ENCODE measurements at regions not wholly inside any gene's neighbourhood (a gene's known extent, or its start where the extent isn't known, plus 50 kb on each side); places are given as distances from the start of the nearest gene placed in this dataset.
"Not testable (repeated sequence)": the region's sequence is repeated elsewhere in the genome, so short reads cannot be mapped to it uniquely, and the experiment has no call there.

DNA sequence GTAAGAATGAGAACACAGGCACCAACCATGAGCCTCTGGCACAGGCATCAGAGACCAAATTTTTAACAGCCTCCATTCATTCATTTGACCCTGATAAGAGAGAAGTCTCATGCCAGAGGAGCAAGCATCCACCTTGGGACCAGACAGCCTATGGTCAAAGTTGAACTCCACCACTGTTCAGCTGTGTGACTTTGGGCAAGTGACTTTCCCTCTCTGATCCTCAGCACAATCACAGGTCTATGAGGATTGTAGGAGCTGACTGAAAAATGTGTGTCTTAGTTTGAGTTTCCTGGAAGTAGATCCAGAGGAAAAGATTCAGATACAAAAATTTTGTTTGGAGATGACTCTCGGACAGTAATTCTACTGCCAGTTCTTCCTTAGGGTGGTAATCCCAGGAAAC is 645.1 kb upstream of the DEFB115 start:
- no peak for DNase-seq (ENCODE audit: low spot score)
- intact Hi-C loops (cut with DNase I) = no loop called here
- no peak for ATAC-seq

DNA sequence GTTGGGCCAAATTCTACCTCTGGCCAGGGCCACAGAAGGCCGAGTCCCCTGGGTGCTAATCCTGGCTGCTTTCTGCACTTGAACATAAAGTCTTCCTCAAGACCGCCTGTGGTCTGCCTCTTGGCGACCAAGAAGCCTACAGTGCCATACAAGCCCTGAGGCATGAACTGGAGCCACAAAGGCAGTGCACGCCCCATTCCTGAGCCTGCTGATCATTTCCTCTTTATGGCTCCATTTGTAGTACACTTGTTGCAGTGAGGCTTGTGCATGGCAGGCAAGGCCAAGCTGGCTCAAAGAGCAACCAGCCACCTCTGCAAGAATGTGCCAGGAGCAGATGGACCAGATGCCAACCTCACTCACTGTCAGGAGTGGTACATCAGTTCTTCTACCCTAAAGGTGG is 636.1 kb upstream of the DEFB115 start:
- DNase-seq (ENCODE audit: low spot score); ATAC-seq; intact Hi-C loops (cut with DNase I): not testable (repeated sequence)

GRCh38 chr20:30624310-30624709 is 633.2 kb upstream of the DEFB115 start:
- intact Hi-C loops (cut with DNase I); DNase-seq (ENCODE audit: low spot score); ATAC-seq: not testable (repeated sequence)

GRCh38 chr20:30629376-30629775 is 628.1 kb upstream of the DEFB115 start:
- DNase-seq (ENCODE audit: low spot score); ATAC-seq; intact Hi-C loops (cut with DNase I): not testable (repeated sequence)

DNA sequence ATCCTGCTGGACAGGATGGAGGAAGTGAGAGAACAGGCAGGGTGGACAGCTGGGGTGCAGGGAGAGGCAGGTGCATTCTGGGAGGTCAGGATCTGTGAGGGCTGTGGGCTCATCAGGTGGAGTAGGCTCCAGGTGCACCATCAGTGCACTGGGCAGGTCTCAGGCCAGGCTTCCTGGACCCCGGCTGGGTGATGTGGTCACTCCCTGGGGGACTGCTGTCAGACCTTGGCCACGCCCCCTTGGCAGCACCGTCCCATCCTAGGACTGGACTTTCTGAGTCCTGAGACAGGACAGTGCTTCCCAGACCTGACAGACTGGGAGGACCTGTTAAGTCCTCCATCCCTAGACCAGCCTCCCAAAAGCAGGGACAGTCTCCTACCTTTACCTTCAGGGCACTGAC is 626.7 kb upstream of the DEFB115 start:
- ATAC-seq (no peak), DNase-seq (ENCODE audit: low spot score) (no peak)
- intact Hi-C loops (cut with DNase I) = no loop called here

GRCh38 chr20:30631261-30631789 is 626.1 kb upstream of the DEFB115 start:
- DNase-seq (ENCODE audit: low spot score); intact Hi-C loops (cut with DNase I); ATAC-seq: not testable (repeated sequence)

DNA sequence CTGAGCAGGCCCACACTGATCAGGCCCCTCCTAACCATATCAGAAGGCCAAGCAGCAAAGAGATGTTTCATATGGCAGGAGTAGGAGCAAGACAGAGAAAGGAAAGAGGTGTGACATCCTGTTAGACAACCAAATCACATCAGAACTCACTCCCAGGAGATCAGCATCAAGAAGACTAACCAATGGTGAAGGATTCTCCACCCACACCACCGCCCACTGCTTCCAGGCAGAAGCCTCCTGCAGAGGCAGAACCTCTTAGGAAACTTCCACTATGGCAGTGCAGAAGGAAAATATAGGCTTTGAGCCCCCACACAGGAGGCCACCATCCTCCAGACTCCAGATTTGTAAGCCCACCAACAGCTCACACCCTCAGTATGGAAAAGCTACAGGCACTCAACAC is 624.7 kb upstream of the DEFB115 start:
- DNase-seq (ENCODE audit: low spot score); ATAC-seq; intact Hi-C loops (cut with DNase I): not testable (repeated sequence)

DNA sequence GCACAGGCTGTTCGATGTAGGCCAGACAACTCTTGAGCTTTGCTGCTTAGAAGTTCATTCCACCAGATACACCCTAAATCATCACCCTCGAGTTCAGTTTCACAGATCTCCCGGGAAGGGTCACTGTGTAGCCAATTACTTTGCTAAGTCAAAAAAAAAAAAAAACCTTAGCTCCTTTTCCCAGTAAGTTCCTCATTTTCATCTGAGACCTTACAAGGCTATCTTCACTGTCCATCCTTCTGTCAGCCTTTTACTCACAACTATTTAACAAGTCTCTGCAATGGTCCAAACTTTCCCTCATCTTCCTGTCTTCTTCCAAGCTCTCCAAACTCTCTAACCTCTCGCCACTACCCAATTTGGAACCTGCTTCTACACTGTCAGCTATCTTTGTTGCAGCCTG is 615.9 kb upstream of the DEFB115 start:
- ATAC-seq; intact Hi-C loops (cut with DNase I); DNase-seq (ENCODE audit: low spot score): not testable (repeated sequence)

GRCh38 chr20:30660982-30661381 is 596.5 kb upstream of the DEFB115 start:
- intact Hi-C loops (cut with DNase I); DNase-seq (ENCODE audit: low spot score); ATAC-seq: not testable (repeated sequence)

GRCh38 chr20:30668418-30668817 is 589.0 kb upstream of the DEFB115 start:
- intact Hi-C loops (cut with DNase I); ATAC-seq; DNase-seq (ENCODE audit: low spot score): not testable (repeated sequence)

DNA sequence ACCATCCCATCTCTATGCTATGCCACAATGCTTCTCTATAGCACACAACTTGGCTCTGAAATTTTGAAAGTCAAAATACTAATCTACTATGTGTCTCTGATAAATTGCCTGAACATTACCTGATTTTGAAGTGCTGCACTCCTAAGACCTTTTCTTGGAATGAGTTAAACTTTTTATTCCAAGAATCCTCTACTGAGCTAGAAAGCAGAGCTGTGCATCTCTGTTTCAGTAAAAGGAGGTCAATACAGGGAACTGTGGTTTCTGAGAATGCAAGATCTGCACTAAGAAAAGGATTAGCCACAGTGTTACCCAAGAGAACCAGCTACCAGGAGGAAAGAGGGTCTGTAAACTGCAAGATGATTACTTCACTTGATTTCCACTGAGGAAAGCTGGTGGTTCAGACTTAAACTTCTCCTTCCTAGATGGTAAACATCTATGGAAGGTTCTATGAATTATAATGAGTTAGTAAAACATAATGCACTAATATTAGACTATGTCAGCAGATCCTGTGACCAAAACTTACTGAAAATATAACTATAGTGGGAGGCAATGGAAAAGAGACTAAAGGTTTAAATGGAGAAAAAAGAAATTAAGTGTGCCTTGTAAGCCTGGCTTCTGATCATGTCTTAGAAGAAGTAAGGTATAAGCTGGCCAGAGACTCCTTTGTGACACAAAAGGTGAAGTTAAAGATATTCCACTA is 588.0 kb upstream of the DEFB115 start:
- intact Hi-C loops (cut with DNase I); DNase-seq (ENCODE audit: low spot score); ATAC-seq: not testable (repeated sequence)

GRCh38 chr20:30671120-30671519 is 586.3 kb upstream of the DEFB115 start:
- intact Hi-C loops (cut with DNase I); DNase-seq (ENCODE audit: low spot score); ATAC-seq: not testable (repeated sequence)

DNA sequence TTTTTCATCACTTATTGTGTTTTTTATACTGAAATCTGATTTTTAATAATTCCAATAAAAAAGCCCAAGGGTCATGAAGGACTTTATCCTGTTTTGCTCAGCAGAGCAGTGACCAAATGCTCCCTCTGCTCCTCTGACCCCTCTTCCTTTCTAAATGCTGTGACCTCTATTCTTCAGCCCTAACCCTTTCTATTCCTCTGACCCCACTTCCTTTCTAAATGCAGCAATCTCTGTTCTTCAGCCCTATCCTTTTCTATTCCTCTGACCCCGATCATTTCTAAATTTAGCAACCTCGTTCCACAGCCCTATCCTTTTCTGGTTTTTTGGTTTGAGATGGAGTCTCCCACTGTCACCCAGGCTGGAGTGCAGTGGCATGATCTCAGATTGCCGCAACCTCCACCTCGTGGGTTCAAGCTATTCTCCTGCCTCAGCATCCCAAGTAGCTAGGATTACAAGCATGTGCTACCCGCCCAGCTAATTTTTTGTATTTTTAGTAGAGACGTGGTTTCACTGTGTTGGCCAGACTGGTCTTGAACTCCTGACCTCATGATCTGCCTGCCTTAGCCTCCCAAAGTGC is 581.4 kb upstream of the DEFB115 start:
- DNase-seq (ENCODE audit: low spot score); intact Hi-C loops (cut with DNase I); ATAC-seq: not testable (repeated sequence)

DNA sequence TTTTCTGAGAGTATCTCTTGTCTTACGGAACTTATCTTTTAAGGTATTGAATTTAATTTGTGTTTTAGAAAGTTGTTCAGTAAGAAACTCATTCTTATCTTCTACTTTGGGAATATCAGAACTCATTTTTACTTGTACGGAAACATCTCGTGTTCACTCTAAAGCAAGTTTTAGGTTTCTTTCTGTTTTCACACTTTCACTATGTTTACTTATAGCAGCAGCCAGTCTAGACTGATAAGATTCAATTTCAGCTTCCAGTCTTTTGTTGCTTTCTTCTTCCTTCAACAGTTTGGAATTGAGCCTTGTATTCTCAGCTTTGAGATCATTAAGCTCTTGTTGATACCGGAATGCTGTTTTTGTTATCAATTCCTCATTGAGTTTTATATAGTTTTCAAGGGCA is 575.2 kb upstream of the DEFB115 start:
- ATAC-seq; intact Hi-C loops (cut with DNase I); DNase-seq (ENCODE audit: low spot score): not testable (repeated sequence)

DNA sequence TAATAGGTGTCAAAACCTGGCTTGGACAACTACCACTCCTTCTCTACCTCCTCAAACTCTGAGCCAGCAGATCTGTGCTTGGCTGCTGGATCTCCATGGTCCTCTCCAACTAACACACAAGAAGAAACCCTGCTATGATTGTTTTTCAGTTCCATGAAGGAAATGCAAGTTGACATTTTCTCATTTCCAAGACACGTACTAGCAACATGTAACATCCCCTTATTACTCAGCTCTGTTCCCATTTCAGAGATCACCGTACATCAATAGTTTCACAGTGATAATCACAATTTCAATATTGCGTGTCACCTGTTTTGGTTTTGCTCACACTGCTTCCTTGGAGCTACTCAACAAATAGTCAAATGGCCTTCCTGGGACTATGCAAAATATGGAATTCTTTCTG is 544.6 kb upstream of the DEFB115 start:
- intact Hi-C loops (cut with DNase I); DNase-seq (ENCODE audit: low spot score); ATAC-seq: not testable (repeated sequence)

GRCh38 chr20:30719415-30720199 is 537.9 kb upstream of the DEFB115 start:
- intact Hi-C loops (cut with DNase I); ATAC-seq; DNase-seq (ENCODE audit: low spot score): not testable (repeated sequence)

DNA sequence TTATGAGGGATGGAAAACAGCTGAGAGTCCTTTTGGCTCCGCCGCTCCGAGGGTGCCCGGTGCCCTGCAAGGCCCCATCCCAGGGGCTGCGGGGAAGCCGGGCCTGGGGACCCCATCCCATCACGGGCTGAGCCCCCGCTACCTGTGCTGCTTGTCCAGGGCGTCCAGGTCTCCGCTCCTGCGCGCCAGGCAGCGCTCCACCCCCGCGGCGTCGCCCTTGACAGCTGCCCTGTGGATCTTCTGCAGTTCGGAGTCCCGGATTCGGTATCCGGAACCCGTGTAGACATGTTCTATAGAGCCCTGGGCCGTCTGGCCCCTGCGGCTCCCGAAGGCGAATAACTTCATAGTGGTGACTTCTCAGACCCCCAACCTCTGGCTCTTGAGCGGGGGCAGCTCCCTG is 534.0 kb upstream of the DEFB115 start:
- intact Hi-C loops (cut with DNase I); ATAC-seq; DNase-seq (ENCODE audit: low spot score): not testable (repeated sequence)

GRCh38 chr20:30723934-30724687 is 533.4 kb upstream of the DEFB115 start:
- DNase-seq (ENCODE audit: low spot score); intact Hi-C loops (cut with DNase I); ATAC-seq: not testable (repeated sequence)

DNA sequence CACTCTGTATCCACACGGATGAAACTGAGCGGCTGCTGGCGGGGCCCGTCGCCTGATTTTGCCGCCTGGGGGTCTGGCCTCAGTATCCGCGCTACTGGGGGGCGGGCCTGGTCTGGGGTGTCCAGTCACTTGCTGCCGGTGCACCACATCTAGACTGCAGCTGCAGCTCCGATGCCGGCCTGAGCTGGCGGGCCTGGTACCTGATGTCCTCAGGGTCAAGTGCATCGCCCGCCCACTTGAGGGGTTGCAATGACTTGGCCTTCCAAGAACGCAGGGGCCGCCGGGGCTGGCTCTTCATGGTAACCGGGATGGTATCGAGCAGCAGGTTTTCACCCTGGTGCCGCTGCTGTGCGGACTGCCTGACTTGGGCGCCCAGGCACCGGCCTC is 532.8 kb upstream of the DEFB115 start:
- ATAC-seq; intact Hi-C loops (cut with DNase I); DNase-seq (ENCODE audit: low spot score): not testable (repeated sequence)
